Right lobe of liver (tissue), 6 donors: ENCODE measurements at regions not wholly inside any gene's neighbourhood (a gene's known extent, or its start where the extent isn't known, plus 50 kb on each side); places are given as distances from the start of the nearest gene placed in this dataset.

ENCODE experiments used
- ATAC-seq, 4 donors: fragments of 200-7000 bp; cut with Tn5 transposase; one replicate each; pipeline ENCODE4 v1.9.1; 2020; ENCODE audit warnings: mild to moderate bottlenecking in 4 of 4, moderate library complexity in 4 of 4
- DNase-seq, 3 donors: peaks; one replicate each; pipeline ENCODE4 v3.0.0-alpha.2; 2020
- H3K27ac ChIP-seq, 3 donors: fragments of 200-600 bp; one replicate each; pipeline ENCODE4 v1.8.0; 2022
- H3K27me3 ChIP-seq, 2 donors: fragments of 200-600 bp; one replicate each; pipeline ENCODE4 v1.8.0; 2022
- H3K36me3 ChIP-seq, 4 donors: fragments of 200-600 bp; sonication (generic) in 1 of 4; one replicate each; pipeline versions ENCODE4 v1.5.1 to v1.8.0; 2017 to 2022; ENCODE audit warnings: control low read depth in 1 of 4
- H3K4me1 ChIP-seq, 4 donors: fragments of 200-600 bp; sonication (generic) in 1 of 4; one replicate each; pipeline versions ENCODE4 v1.5.1 to v1.8.0; 2017 to 2022; ENCODE audit warnings: control low read depth in 1 of 4
- H3K4me3 ChIP-seq, 3 donors: fragments of 200-600 bp; one replicate each; pipeline ENCODE4 v1.8.0; 2022
- H3K9me3 ChIP-seq, 4 donors: fragments of 200-600 bp; sonication (generic) in 1 of 4; one replicate each; pipeline versions ENCODE4 v1.5.1 to v1.8.0; 2017 to 2022; ENCODE audit warnings: control low read depth in 1 of 4
- POLR2A ChIP-seq: fragments of 450-650 bp; IDR thresholded peaks from one replicate; pipeline ENCODE4 v1.6.1; 2017; ENCODE audit warnings: antibody characterized with exemption, mild to moderate bottlenecking
- WGBS: methylation state at CpG from one replicate; pipeline ENCODE4 v1.1.6; 2018; ENCODE audit warnings: low coverage, low lambda C conversion rate; ENCODE audit not compliant: insufficient coverage; ENCODE audit errors: missing lambda C conversion rate; 5-methylcytosine and 5-hydroxymethylcytosine counted together
- intact Hi-C, 2 donors: fragments of 100-400 bp; cut with DNase I; formaldehyde crosslinking; loops; one replicate each; pipeline versions ENCODE4 v1.11.2 to v1.14.1; 2022
- TF ChIP-seq, protein P1 (sequence below), 4 donors: fragments of 200-600 bp in 3 of 4; fragments of 450-650 bp in 1 of 4; IDR thresholded peaks; one replicate each; pipeline versions ENCODE4 v1.5.1 to v1.8.0; 2016 to 2022; ENCODE audit warnings: antibody characterized with exemption in 4 of 4, mild to moderate bottlenecking in 2 of 4
- donor health status: DM: no; HTN: yes; CAD: no.
- donor health status: DM: no; HTN: no; CAD: no.
- donor health status: DM: no; HTN: no; CAD: no.
- donor health status: DM: no; HTN: yes; CAD: no.
- donor health status: DM: no; HTN: yes; CAD: no.

- Histone ChIP-seq H3K4me1 (peaks cover 7 to 46% (median 19%) of the 10 kb centered on the region in 4 donors), H3K4me3 (no peak overlapping the region), H3K9me3 (no peaks in the 10 kb centered on the region), H3K27ac (peak overlapping the region; percentile 48 to 73 (median 57)), H3K27me3 (no peaks in the 10 kb centered on the region), H3K36me3 (no peaks in the 10 kb centered on the region)
- WGBS, result 54% methylated on average over 7 of the region's 9 CpGs
- TF ChIP-seq POLR2A, result no peak
- TF ChIP-seq, protein P1, sequence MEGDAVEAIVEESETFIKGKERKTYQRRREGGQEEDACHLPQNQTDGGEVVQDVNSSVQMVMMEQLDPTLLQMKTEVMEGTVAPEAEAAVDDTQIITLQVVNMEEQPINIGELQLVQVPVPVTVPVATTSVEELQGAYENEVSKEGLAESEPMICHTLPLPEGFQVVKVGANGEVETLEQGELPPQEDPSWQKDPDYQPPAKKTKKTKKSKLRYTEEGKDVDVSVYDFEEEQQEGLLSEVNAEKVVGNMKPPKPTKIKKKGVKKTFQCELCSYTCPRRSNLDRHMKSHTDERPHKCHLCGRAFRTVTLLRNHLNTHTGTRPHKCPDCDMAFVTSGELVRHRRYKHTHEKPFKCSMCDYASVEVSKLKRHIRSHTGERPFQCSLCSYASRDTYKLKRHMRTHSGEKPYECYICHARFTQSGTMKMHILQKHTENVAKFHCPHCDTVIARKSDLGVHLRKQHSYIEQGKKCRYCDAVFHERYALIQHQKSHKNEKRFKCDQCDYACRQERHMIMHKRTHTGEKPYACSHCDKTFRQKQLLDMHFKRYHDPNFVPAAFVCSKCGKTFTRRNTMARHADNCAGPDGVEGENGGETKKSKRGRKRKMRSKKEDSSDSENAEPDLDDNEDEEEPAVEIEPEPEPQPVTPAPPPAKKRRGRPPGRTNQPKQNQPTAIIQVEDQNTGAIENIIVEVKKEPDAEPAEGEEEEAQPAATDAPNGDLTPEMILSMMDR (IDR thresholded peaks at IDR 0.05), result no peak
- intact Hi-C loops, result loop anchor here in 1 of 2 donors (10.0 kb wide), 1 partner anchor 127 kb away; the partner anchor contains the start of gene GADD45G
- no peak for DNase-seq
- ATAC-seq, result peak in 1 of 4 donors; percentile 9
Measured at GRCh38 chr9:89731262-89732182, 126.7 kb downstream of the GADD45G start.

DNA sequence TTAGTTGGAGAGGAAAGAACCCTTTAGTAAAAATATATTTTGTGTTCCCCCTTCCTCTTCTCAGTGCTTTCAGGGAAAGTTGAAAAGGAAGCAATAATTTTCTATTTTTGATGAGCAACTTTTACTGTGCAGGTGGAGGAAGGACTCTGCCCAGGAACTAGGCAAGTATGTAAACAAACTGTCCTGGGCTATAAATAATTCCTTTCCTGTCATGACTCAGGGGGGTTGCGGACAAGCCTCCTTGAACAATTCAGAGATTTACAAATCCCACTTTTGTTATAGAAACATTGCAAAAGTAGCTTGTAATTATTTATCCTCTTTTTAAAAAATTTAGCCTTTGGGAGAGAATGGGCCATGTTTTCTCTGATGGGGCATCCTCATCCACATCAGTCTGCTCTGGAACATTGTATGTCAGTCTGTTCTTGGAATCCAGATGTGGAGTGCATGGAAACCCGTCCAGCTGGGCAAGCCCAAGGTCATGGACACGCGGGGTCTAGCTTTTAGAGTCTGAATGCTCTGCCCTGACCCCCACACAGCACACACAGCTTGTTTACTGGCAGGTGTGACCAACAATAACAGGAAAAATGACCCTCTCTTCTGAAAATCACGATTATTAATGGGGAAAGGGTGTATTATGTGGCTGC, 127.6 kb downstream of the GADD45G start:
- Histone ChIP-seq H3K27ac (peak overlapping the region; percentile 57 to 73 (median 65)), H3K4me1 (peaks cover 7 to 46% (median 19%) of the 10 kb centered on the region in 4 donors), H3K36me3 (no peaks in the 10 kb centered on the region), H3K4me3 (no peak overlapping the region), H3K9me3 (no peaks in the 10 kb centered on the region), H3K27me3 (no peaks in the 10 kb centered on the region)
- intact Hi-C loops, result loop anchor here in 1 of 2 donors (10.0 kb wide), 1 partner anchor 128 kb away; the partner anchor contains the start of gene GADD45G
- DNase-seq (no peak), ATAC-seq (peak; percentile 34 to 52 (median 40))
- TF ChIP-seq, protein P1 (IDR thresholded peaks at IDR 0.05), result no peak
- TF ChIP-seq POLR2A, result no peak
- WGBS, result 16% methylated on average over 5 of the region's 5 CpGs

DNA sequence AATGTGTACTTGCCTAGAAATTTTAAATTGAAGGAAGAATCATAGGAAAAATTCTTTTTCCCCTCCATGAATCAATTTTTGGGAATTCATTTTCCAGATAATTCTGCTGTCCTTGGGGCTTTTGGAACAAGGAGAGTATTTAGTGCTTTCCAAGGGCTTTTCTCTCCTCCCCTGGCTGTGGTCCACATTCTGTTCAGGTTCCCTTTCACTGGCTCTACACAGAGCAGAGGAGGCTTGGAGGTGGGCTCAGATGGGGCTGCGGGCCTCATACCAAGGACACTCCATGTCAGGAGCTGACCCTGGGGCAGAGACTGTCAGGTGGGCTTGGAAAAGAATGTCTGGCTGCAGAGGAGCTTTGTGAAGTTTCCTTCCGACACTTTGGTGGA, 128.1 kb downstream of the GADD45G start:
- intact Hi-C loops, result loop anchor here in 1 of 2 donors (10.0 kb wide), 1 partner anchor 128 kb away; the partner anchor contains the start of gene GADD45G
- WGBS, result 100% methylated on average over 1 of the region's 2 CpGs
- ATAC-seq, result no peak

DNA sequence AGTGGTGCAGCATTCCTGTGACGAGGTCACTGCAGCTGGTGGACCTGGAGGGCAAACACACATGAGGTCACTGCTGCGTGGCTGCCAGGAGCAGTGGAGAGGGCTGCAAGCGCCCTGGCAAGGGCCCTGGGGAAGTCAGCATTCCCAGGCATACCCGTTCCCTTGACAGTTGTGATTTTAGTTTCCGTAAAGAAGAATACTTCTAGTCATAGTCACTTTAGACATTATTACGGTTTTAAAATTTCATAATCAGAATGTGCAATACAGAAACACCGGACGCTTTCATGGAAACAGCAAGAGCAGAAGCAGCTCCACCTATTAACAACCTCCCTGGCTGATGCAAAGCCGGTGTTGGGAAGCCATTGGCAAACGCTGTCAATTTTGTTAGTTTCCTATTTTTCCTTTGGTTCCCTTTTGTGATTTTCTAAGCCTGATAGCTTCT, 129.8 kb downstream of the GADD45G start:
- Histone ChIP-seq H3K4me3 (no peak overlapping the region), H3K27me3 (no peaks in the 10 kb centered on the region), H3K36me3 (no peaks in the 10 kb centered on the region), H3K27ac (peak overlapping the region; percentile 27 to 62 (median 37)), H3K4me1 (peaks cover 7 to 59% (median 27%) of the 10 kb centered on the region in 4 donors), H3K9me3 (no peaks in the 10 kb centered on the region)
- intact Hi-C loops, result loop anchor here in 1 of 2 donors (10.0 kb wide), 1 partner anchor 130 kb away; the partner anchor contains the start of gene GADD45G
- ATAC-seq (peak; percentile 74 to 78 (median 76)), DNase-seq (peak; percentile 89 to 94 (median 90))
- WGBS, result 32% methylated on average over 7 of the region's 10 CpGs
- TF ChIP-seq, protein P1 (IDR thresholded peaks at IDR 0.05), result no peak
- no peak for TF ChIP-seq POLR2A

More for the DNA sequence above, 128.1 kb downstream of the GADD45G start:
- no peak for DNase-seq
- no peak for TF ChIP-seq POLR2A
- TF ChIP-seq, protein P1 (IDR thresholded peaks at IDR 0.05), result no peak
- Histone ChIP-seq H3K4me3 (no peak overlapping the region), H3K27ac (peak overlapping the region; percentile 51 to 73 (median 65)), H3K36me3 (no peaks in the 10 kb centered on the region), H3K4me1 (peaks cover 7 to 51% (median 20%) of the 10 kb centered on the region in 4 donors), H3K27me3 (no peaks in the 10 kb centered on the region), H3K9me3 (no peaks in the 10 kb centered on the region)
